Suppressor macrophage (primary cell): ENCODE measurements at regions not wholly inside any gene's neighbourhood (a gene's known extent, or its start where the extent isn't known, plus 50 kb on each side); places are given as distances from the start of the nearest gene placed in this dataset.

Experiments
- DNase-seq, 4 experiments: peaks; one replicate each; pipeline ENCODE4 v3.0.0-alpha.2; 2020 to 2022

- DNase-seq = no peak
These were observed 281.9 kb upstream of the IRX4 start for GRCh38 chr5:2164586-2164985.

- no peak for DNase-seq
These were observed 281.3 kb upstream of the IRX4 start for GRCh38 chr5:2163940-2164490.

GRCh38 chr5:2163060-2163856 is 280.5 kb upstream of the IRX4 start:
- DNase-seq = no peak

GRCh38 chr5:2160811-2161210 is 278.1 kb upstream of the IRX4 start:
- DNase-seq = no peak

GRCh38 chr5:2158767-2159166 is 276.0 kb upstream of the IRX4 start:
- DNase-seq = no peak

- DNase-seq = no peak
These were observed 275.4 kb upstream of the IRX4 start for GRCh38 chr5:2158109-2158508.

GRCh38 chr5:2157372-2157771 is 274.6 kb upstream of the IRX4 start:
- DNase-seq = no peak

- DNase-seq = no peak
These were observed 273.8 kb upstream of the IRX4 start for GRCh38 chr5:2156358-2157059.

GRCh38 chr5:2155556-2155955 is 272.8 kb upstream of the IRX4 start:
- no peak for DNase-seq

DNA sequence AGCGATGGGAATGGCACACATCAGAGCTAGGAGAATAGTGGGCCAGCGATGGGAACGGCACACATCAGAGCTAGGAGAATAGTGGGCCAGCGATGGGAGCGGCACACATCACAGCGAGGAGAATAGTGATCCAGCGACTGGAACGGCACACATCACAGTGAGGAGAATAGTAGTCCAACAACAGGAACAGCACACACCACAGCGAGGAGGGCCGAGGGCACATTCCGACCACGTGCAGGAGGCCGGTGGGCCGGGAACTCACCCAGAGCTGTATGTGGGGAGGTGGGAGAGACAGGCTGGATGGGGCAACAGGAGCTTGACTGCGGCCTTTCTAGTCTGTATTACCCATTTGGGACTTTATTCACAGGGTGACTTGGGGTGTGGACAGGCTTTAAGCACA is 271.1 kb upstream of the IRX4 start:
- no peak for DNase-seq

DNA sequence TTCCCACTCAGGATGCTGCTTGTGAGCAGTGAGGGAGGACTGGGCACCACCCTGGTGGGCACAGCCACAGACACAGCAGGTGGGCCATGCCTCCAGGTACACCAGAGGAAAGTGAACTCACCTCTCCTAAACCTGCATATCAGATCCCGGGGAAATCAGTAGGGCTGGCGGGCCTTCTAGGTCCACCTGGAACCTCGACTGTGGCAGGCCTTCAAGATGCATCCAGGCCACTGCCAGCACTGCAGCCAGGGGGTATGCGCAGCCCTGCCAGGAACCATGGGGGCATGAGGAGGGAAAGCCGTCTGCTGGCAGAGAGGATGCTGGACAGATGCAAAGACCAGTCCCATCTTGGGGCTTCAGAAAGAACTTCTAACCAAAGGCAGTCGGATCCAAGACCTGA is 270.6 kb upstream of the IRX4 start:
- no peak for DNase-seq

DNA sequence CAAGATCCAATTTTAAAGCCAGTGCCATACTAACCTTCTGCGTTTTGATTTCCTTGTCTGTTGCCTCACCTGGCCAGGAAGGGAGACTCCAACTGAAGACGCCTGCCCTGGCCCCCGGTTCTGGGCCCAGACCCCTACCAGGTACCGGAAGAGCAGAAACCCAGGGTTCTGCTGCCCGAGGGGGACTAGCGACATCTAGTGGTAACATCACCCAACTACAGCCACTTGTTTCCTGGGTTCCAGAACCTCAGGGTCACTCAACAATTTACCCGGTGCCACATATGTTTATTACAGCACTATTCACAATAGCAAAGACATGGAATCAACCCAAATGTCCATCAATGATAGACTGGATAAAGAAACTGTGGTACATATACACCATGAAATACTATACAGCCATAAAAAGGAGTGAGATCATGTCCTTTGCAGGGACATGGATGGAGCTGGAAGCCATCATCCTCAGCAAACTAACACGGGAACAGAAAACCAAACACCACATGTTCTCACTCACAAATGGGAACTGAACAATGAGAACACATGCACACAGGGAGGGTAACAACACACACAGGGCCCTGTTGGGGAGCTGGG is 268.7 kb upstream of the IRX4 start:
- peak; percentile 7 to 27 (median 13) for DNase-seq

DNA sequence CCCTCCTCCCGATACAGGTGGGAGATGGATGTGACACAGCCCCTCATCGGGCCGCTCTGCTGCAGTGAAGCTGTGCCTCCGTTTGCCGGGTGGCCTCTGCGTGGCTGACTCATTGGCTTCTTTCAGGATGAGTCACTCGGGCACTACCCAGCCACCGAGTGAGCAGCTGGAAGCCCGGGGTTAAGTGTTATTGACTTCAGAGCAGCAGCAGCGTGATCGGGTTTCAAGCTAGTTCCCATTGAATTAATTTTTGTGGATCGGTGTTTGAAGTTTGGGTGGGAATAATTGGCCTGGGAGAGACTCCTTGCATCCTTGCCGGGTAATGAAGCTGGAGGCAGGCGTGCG is 266.4 kb upstream of the IRX4 start:
- no peak for DNase-seq

DNA sequence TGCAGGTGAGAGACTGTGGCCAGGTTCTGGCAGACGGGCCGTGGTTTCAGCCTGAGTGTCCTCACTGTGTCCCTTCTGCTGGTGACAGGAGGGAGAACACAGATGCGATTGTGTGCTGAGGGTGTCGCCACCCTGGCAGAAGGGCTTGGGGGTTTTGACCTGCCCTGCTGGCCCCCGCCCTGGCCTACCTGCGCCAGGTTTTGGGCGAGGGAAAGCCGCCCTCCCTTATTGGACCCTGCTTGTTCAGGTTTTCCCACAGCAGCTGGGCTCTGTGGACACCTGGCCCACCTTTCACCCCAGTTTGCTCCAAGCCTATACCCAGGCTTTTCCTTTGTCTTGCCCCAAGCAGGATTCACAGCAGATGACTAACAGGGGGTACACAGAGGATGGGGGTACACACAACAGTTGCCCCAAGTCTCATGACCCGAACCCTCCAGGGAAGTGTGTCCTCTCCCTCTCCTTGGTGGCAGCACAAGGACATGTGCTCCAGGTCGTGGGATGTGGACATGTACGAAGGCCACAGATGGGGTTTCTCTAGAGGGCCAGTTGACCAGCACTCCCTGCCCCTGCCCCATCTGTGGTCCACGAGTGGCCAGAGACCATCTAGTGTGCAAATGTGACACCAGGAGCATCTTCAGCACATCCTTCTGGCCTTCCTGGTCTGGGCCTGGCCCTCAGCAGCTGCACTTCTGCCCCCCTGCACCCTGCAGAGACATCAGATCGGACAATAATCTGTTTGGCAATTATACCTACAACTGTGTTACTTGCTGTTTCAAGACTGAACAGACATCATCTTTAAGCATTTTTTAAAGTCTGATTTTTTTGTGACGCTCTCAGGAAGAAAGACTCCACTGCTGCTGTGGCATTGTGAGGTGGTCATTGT is 265.8 kb upstream of the IRX4 start:
- no peak for DNase-seq

GRCh38 chr5:2147504-2148311 is 265.0 kb upstream of the IRX4 start:
- DNase-seq = no peak

DNA sequence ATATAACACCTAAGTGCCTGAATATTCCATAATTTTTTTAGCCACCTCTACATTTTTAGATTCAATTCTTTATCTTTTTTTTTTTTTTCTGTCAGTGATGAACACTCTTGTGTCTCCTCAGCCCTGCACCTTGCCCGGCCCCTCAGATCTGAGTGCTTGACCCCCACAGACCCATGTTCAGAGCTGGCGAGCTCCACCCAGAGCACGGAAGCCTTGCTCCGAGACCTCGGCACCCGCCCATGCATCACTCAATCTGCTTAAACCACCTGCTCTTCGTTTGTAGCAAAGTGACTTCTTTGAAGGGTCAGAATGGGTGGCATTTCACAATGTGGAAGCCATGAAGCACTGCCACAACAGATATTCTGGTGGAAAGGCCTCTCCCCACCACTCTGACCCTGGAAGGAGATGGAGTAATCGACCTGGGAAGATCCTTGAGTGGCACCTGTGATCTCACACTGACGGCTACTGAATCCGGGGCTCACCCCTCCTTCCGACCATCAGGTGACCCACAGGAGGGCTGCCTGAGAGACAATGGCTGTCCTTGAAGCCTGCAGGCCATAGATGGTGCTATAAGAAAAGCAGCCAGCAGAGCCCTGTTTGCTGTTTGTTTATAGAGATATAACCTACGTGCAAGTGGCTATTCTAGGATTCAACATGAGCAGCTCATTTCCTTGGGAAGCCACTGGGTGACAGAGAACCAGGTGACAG is 261.1 kb upstream of the IRX4 start:
- DNase-seq = no peak

DNA sequence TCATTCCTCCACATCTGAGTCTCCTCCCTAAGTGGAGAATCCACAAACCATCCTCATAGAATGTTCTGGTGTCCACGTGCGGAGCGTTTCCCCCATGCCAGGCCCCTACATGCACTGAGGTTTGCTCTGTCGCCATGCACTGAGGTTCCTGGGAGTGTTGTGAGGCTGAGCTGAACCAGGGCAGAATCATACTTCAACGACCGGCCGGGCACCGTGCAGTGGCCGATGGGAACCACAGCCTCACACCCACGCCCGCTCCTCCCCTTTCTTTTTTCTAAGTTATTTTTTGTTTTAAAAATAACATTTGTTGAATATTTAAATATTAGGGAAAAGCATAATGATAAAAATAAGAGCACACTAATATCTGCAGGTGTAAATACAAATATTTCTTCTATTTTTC is 260.4 kb upstream of the IRX4 start:
- DNase-seq = no peak

- no peak for DNase-seq
These were observed 259.8 kb upstream of the IRX4 start for GRCh38 chr5:2142456-2142954.

GRCh38 chr5:2141254-2142000 is 258.7 kb upstream of the IRX4 start:
- no peak for DNase-seq

DNA sequence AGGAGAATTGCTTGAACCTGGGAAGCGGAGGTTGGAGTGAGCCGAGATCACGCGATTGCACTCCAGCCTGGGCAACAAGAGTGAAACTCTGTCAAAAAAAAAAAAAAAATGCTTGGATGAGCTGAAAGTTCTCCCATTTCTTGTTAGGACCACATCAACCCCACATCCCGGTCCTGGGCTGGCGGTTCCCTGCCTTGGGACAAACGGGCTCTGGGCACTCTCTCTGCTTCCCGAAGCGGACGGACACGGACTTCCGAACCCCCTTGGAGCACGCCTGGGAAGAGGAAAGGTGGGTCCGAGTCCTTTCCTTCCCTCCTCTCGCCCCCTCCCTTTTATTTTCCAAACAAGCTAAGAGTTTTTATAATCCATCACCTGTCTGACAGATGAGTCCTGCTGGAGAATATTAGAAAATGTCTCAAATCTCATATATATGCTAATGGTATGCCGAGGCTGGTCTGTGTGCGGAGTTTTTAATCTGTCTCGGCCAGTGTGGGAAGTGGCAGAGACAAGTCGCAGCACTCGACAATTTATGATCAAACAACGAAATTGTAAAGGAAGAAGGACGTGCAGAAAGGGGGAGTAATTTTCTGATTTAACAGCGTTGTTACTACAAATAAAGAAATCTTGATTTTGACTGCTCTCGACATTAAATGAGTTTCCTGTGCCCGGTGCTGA is 257.9 kb upstream of the IRX4 start:
- no peak for DNase-seq
